ENCODE measurements at regions not wholly inside any gene's neighbourhood (a gene's known extent, or its start where the extent isn't known, plus 50 kb on each side); places are given as distances from the start of the nearest gene placed in this dataset.
A peak's percentile ranks its signal among the peaks of the same experiment; 100 is the strongest.

DNA sequence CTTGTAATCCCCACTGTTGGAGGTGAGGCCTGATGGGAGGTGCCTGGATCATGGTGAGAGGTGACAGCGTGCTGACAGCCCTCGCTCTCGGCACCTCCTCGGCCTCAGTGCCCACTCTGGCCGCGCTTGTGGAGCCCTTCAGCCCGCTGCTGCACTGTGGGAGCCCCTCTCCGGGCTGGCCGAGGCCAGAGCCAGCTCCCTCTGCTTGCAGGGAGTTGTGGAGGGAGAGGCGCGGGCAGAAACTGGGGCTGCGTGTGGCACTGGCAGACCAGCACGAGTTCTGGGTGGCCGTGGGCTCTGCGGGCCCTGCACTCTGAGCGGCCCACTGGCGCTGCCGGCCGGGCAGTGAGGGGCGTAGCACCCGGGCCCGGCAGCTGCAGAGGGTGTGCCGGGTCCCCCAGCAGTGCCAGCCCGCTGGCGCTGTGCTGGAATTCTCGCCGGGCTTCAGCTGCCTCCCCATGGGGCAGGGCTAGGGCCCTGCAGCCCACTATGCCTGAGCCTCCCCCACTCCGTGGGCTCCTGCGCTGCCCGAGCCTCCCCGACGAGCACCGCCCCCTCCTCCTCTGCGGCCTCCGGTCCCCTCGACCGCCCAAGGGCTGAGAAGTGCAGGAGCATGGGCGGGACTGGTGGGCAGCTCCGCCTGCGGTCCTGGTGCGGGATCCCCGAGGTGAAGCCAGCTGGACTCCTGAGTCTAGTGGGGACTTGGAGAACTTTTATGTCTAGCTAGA, 197.1 kb downstream of the SPP2 start:
- no peak for DNase-seq (ENCODE audit: low spot score)

DNA sequence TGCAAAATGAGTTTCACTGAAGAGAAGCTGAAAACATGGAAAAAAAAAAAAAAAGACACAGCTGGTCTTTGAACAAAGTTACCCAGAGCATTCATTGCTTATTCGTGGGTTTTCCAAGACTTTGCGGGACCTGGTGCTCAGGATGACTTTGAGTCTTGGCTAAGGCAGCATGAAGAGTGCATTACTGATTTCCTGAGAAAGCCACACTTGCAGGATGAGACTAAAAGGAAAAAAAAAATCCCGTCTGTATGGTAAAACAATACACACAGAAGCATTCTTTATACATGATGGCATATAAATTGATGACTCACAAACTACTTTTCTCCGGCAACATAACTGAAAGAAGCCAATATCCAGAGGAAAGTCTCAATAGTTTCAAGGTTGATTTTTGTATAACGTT, 195.4 kb downstream of the SPP2 start:
- peak; percentile 94 for DNase-seq (ENCODE audit: low spot score)

DNA sequence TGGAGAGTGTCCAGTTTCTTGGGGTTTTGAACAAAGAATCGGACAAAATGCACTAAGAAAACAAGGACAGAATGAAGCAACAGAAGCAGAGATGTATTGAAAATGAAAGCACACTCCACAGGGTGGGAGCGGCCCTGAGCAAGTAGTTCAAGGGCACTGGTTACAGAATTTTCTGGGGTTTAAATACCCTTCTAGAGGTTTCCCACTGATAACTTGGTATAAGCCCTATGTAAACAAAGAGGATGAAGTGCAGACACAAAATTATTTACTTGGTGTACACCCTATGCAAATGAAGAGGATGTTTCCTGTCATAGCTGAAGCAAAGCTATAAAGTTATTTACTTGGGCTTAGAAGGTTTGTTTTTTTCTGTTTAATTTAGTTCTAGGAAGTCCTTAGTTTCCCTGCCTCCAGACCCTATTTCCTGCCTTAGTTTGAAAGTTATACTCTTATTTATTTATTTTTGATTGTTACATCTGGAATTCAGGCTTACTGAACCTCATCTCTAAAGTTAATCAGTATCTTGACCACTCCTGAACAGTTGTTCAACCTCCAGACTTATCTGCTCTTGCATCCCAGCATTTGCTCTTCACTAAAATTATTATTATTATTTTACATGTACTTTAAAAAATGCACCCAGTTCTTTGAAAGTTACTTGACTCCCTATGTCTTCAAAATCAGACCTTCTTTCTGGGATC, 193.5 kb downstream of the SPP2 start:
- DNase-seq (ENCODE audit: low spot score): no peak

DNA sequence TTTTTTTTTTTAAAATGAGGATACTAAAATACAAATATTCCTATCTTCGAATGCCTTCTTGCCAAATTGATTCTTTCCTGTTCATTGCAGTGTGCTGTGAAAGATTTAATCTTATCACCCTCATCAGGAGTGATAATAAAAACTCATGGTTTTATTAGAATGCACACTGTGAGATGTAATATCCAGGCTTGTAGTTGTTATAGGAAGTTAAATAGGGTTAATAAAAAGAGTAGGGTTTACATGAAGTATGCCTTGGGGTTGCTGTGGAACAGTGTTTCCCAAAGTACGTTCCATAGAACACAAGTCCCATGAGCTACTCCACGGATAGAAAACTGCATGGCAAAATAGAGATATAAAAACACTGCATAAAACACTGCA, 191.9 kb downstream of the SPP2 start:
- no peak for DNase-seq (ENCODE audit: low spot score)

DNA sequence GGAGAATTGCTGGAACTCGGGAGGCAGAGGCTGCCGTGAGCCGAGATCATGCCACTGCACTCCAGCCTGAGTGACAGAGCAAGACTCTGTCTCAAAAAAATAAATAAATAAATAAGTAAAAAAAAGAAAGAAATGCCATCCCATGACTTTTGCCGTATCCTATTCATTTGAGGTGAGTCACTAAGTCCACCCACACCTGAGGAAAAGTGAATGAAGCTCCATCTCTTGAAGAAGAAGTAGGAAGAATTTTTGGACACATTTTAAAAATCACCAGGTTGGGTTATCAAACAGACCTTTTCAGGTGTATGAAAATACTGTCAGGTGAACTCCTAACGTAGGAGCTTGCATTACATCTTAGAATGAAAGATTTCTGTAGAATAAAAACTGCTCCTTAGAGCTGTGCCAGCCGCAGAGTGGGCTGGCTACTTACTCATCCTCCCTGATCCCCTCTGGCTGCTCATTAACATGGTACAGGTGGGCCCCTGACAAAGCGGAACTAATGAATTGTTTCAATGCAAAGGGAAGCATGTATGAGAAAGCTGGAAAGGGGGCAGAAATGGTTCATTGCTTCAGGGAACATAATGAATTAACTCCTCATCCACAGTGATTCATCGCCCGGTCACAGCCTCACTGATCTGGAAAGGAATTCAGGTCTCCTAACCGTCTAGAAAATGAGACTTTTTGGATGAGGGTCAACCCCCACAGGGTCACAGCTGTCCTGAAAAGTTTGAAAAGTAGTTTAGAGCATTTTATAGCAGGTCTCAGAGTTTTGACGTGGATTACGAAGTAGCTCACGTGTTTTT, 191.4 kb downstream of the SPP2 start:
- peak; percentile 64 for DNase-seq (ENCODE audit: low spot score)

DNA sequence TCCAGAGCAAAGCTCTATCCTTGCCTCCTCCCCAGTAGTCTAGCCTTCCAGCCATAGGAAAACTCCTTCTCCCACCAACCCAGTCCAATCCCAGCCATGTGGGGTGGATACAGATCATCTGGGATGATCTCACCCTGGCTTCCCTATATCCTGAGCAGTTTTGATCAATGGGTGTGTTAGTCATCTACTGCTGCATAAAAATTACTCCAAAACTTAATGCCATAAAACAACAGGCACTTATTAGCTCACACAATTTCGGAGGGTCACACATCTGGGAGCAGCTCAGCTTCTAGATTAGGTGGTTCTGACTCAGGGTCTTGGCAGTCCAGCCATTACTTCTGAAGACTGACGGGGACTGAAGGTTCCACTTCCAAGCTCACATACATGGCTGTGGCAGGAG, 190.4 kb downstream of the SPP2 start:
- DNase-seq (ENCODE audit: low spot score): no peak

DNA sequence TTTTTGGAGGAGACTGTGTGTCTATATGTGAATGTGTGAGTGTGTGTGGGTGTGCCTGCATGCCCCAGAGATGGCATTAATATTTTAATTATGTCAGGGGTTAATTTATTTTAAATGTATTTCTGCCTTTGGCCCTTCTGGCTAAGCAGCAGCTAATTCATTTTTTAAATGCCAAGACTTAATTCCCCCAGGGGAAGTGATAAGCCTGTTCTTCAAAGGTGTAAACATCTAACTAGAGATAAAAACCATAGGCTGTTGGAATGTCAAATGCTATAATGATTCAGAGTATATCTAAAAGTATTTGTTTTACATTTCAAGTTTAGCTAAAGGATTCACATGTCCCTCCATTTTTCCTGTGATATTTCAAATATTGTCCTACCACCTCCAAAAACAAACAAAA, 184.7 kb downstream of the SPP2 start:
- DNase-seq (ENCODE audit: low spot score): no peak

DNA sequence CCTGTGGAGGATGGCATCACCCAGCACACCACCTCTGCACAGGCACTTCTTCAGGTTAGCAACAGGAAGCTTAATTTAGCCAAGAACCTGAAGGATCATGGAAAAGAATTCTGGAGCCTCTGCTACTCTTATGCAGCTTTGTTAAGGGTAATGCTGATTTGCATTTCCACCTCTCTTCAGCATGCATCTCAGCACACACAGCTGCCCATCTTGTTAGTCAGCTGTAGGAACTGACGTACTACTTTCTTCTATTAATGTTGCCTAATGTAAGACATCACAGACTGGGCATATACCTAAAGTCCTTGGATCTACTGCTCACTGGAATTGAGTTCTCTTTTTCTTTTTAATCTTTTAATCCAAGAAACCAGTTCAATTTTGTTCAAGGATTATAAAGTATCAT, 181.0 kb downstream of the SPP2 start:
- no peak for DNase-seq (ENCODE audit: low spot score)

DNA sequence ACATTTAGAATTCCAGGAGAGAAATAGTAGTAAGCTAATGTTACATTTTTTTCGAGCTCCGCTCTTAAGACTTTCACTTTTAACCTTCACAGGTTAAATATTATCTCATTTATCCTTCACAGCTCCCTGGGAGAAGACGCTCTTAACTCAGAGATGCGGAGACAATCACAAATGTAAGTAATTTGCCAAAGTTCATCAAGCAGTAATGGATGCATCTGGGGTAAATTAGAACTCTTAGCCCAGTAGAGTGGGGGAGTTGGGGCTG, 168.5 kb downstream of the SPP2 start:
- DNase-seq (ENCODE audit: low spot score): no peak

DNA sequence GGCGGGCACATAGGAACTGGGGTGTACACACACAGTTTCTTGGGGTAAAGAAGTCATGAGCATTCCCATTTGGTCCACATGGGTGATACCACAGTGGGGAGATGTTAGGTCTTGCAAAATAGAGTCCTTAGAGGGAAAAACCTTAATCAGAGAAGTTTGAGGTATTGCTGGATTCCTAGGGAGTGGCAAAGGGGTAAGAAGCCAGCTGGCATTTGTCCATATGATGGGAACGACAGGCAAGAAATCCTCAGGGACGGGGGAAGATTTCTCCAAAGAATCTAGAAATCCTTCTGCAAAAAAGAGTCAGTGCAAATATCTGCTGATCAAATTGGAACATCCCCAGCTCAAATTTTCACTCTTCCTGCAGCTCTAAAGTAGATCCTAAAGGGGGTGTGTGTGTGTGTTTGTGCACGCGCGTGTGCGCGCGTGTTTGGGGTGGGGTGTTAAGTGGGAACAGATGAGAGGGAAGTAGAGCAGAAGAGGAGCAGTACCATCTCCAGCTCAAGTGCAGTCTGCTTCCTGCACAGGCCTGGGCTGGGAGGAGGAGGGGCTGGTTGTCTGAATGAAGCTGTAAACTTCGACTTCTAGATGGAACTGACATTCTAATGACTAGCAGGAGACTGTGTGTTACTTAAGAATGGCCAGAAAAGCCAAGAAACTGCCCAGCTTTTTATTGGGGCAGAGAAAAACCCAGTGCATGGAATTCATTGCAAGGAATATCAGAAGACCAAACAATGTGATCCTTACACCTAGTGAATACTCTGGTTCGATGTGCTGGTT, 168.0 kb downstream of the SPP2 start:
- DNase-seq (ENCODE audit: low spot score): no peak

DNA sequence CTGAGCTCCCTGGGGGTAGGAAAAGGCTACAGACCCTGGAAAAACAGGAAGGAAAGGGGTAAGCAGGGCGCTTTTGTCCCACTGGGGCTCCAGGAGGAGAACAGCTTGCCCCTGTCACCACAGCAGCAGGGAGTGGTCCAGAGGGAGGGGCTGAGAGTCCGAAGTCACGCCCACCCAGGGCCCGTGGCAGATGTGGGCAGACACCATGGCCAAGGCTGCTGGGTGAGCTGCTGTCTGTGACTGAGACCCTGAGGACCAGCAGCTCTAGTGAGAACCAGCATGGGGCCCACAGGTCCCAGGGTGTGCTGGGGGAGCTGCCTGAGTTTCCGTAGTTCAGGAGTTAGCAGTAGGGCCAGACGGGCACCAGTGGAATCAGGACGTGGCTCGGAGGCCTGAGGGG, 162.0 kb downstream of the SPP2 start:
- DNase-seq (ENCODE audit: low spot score): no peak

DNA sequence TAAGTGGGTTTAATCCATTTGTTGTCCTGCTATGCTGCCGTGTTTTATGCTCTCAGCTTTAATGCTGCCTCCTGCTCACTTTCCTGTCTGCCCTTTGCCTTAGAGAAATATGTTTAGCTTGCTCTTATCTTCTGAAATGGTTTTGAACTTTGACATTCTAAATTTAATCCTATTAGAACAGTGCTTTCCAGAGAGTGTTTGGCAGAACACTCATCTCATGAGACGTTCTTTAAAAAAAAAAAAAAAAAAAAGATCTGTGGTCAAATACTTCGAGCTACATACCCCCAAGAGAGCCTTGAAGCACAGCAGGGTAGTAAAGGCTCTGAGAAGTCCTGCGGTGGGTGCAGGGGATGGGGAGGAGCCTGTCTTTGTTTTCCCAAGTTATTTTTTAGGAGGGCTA, 161.3 kb downstream of the SPP2 start:
- no peak for DNase-seq (ENCODE audit: low spot score)

DNA sequence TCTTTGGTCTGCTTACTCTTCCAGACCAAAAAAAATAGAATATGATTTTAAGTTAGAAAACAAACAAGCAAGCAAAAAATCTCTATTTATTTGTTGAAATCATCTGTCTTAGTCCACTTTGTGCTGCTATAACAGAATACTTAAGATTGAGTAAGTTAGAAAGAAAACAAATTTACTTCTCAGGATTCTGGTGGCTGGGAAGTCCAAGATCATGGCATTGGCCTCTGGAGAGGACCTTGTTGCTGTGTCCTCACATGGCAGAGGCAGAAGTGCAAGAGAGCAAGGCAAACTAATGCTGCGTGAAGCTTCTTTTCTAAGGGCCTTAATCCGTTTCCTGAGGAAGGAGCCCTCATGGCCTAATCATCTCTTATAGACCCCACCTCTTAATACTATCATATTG, 156.2 kb downstream of the SPP2 start:
- DNase-seq (ENCODE audit: low spot score): no peak

DNA sequence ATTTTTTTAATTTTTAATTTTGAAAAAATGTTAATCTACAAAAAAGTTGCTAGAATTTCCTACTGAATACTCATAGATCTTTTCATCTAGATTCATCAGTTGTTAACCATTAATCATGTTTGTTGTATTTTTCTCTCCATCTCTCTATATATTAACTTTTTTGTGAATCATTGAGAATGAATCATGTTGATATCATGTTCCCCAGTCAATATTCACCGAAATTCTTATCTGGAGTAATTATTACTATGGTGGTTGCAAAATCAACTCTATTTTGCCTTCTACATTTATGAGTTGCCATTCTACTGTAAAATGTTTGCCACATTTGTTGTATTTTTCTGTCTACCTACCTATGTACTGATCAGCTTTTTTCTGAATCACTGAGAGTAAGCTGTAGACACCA, 154.0 kb downstream of the SPP2 start:
- DNase-seq (ENCODE audit: low spot score): no peak

DNA sequence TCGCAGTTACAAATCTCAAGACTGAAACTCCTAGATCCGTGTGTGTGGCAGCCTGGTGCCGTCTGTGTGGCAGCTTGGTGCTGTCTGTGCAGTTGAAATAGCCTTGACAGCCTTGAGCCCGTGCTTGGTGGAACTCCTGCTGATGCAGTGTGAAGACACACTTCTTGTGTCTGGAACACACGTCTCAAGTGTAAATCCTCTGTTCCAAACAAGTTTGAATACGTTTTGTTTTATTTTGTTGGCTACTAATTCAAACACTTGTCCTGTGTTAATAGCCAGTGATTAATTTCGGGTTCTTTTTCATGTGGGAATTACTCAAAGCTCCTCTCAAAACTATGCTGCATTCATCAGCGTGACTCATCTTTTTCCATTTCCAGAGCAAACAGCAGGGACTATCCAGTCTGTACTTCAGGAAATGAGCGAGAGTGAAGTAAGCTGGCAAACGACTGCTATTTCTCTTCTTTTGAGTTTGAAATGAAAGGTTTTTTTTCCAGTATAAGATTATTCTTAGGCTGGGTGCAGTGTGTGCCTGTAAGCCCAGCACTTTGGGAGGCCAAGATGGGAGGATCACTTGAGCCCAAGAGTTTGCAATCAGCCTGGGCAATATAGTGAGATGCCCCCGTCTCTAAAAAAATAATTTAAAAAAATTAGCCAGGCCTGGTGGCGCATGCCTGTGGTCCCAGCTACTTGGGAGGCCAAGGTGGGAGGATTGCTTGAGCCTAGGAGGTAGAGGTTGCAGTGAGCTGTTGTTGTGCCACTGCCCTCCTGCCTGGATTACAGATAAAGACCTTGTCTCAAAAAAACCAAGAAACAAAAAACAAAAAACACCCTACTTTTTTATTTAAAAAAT, 152.9 kb downstream of the SPP2 start:
- peak; percentile 95 for DNase-seq (ENCODE audit: low spot score)

DNA sequence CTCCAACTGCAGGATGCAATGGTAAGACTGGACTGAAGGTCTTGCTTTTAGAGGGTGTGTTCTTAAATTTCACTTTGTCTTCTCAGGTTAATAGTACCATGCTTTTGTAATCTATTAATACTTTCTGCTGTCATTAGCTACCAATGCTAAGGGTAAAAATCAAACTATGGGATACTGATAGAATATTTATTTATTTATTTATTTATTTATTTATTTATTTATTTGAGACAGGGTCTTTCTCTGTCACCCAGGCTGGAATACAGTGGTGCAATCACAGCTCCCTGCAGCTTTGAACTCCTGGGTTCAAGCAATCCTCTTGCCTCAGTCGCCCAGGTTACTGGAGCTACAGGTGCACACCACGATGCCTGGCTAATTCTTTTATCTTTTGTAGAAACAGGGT, 152.1 kb downstream of the SPP2 start:
- no peak for DNase-seq (ENCODE audit: low spot score)

DNA sequence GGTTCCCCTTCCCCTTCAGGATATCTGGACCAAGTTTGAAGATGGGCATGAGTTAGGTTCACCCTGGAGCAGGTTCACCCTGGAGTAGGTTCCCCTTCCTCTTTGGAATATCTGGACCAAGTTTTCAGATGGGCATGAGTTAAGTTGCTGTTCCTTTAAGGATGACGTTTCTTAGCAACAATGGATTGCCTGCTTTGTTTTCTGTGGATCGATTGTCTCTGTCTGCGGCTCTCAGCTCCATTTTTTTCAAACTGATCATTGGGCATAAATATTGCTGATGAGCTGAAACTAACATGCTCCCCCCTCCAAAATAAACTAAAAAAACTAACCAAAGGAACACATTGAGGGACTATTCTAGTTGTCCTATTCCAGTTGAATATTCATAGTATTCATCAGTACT, 149.5 kb downstream of the SPP2 start:
- DNase-seq (ENCODE audit: low spot score): no peak

DNA sequence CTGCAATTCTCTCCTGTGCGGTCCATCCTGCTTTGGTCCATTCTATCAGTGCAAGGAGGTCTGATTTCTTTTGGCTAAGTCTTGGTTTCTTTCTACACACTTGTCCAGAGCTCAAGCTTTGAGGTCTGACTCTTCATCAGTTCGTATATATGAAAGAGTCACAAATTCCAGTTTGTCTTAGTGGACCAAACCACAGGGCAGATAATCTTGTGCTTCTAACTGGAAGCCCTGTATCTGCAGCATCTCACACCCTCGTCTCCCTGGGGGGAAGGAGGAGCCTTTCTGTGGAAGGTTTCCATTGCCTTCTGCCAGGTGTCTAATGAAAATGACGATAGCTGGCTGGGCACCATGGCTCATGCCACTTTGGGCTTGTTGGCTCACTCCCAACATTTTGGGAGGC, 148.5 kb downstream of the SPP2 start:
- DNase-seq (ENCODE audit: low spot score): no peak

DNA sequence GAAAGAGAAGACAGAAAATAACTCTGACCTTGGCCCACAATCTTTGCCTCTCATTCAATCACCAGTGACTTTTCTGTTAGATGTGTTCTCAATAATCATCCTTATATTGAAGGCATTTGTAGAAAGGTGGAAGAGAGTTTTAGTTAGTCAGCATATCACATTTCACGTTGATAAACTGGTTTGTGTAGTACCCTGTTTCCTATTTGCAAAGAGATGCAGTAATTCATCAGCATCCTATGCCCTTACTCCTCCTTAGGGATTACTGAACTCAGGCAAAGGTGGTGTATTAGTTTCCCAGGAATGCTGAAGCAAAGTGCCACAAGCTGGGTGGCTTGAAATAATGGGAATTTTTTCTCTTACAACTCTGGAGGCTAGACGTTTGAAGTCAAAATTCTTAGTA, 145.0 kb downstream of the SPP2 start:
- no peak for DNase-seq (ENCODE audit: low spot score)

DNA sequence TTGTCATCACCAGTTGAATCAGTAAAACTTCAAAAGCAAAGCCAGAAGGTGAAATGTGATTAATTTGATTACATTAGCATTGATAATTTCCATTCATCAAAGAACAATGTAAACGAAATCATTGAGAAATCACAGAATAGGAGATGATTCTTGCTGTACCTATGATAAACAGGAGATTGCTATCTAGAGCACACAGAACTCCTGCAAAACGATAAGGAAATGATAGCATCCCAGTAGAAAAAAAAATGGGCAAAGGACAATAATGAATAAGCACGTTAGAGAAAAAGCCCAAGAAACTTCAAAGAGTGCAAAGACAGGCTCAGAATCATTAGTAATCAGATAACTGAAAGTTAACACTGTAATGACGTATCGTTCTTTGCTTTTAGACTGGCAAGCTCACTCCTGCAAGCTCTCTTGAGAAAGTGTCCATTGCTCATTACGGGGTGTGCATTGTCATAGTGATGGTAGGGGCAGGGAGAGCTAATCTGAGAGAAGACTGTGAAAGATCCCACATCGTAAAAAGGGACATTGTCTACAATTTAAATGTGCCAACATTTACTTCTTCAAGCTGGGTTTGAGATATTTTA, 143.6 kb downstream of the SPP2 start:
- no peak for DNase-seq (ENCODE audit: low spot score)

DNA sequence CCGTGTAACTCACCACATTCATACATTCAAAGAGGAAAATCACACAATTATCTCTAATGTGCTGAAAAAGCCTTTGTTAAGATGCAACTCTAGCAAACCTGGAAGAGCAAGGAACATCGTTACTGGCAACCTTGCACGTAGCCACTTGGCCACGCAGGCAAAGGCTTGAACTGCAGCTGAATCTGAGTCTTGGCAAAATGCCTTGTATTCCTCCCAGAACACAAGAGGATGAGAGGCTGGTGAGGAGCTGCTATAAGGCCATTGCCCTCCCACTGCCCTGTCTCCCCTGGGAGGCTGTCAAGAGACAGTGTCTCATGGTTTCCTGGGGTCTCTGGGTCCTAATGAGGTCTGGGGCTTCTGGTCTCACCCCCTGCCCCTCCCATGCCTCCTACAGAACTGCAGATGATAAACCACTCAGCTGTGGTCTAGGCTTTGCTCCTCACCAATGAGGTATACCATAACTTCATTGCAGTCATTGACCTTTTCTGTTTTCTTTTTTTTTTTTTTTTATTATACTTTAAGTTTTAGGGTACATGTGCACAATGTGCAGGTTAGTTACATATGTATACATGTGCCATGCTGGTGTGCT, 141.4 kb downstream of the SPP2 start:
- no peak for DNase-seq (ENCODE audit: low spot score)

Data from kidney capillary endothelial cell (primary cell).